GM12878 (cell line): ENCODE measurements at regions not wholly inside any gene's neighbourhood (a gene's known extent, or its start where the extent isn't known, plus 50 kb on each side); places are given as distances from the start of the nearest gene placed in this dataset.

Source experiments
- ASH2L ChIP-seq: fragments of 300-600, 200-600 bp; sonication (generic); IDR thresholded peaks from 2 replicates; pipeline ENCODE4 v1.6.1; 2017; ENCODE audit warnings: low read depth, mild to moderate bottlenecking, borderline replicate concordance
- BRCA1 ChIP-seq: IDR thresholded peaks from 2 replicates; pipeline ENCODE4 v1.6.1; 2011; ENCODE audit warnings: low read depth, low read length, improper control_type of control experiment
- CTCF ChIP-seq, 3 experiments: IDR thresholded peaks in 2 of 3; conservative IDR thresholded peaks in 1 of 3; 2 replicates each; pipeline ENCODE4 v1.5.1; 2011; ENCODE audit warnings: low read depth in 3 of 3, low read length in 3 of 3, mild to moderate bottlenecking in 3 of 3, control low read depth in 2 of 3, moderate library complexity in 2 of 3, inconsistent platforms in 1 of 3, mixed read lengths in 1 of 3; ENCODE audit not compliant: control insufficient read depth in 2 of 3, insufficient read depth in 1 of 3; ENCODE audit errors: extremely low read depth in 1 of 3
- RBBP5 ChIP-seq: fragments of 200-600 bp; sonication (generic); conservative IDR thresholded peaks from 2 replicates; pipeline ENCODE4 v1.6.1; 2016
- RCOR1 ChIP-seq: conservative IDR thresholded peaks from 2 replicates; pipeline ENCODE4 v1.6.1; 2012; ENCODE audit warnings: low read depth, low read length, improper control_type of control experiment
- ZBTB11 ChIP-seq: fragments of 450-650 bp; formaldehyde crosslinking; IDR thresholded peaks from 2 replicates; pipeline ENCODE4 v1.5.0; 2022; ENCODE audit warnings: mild to moderate bottlenecking, missing genetic modification characterization

GRCh38 chr11:101185985-101186384 lies 56.4 kb upstream of the PGR start:
- TF ChIP-seq BRCA1 (no peak), ZBTB11 (CRISPR knock-in tag) (no peak), CTCF (IDR thresholded peaks at IDR 0.05 in 2 of 3, conservative IDR thresholded peaks at IDR 0.05 in 1 of 3; ENCODE audit: control insufficient read depth in 2 of 3, extremely low read depth in 1 of 3, insufficient read depth in 1 of 3, low read depth in 3 of 3, low read length in 3 of 3) (no peak), RBBP5 (no peak), ASH2L (no peak), RCOR1 (no peak)
